ENCODE measurements at regions not wholly inside any gene's neighbourhood (a gene's known extent, or its start where the extent isn't known, plus 50 kb on each side); places are given as distances from the start of the nearest gene placed in this dataset.
"Not testable (repeated sequence)": the region's sequence is repeated elsewhere in the genome, so short reads cannot be mapped to it uniquely, and the experiment has no call there.

DNA sequence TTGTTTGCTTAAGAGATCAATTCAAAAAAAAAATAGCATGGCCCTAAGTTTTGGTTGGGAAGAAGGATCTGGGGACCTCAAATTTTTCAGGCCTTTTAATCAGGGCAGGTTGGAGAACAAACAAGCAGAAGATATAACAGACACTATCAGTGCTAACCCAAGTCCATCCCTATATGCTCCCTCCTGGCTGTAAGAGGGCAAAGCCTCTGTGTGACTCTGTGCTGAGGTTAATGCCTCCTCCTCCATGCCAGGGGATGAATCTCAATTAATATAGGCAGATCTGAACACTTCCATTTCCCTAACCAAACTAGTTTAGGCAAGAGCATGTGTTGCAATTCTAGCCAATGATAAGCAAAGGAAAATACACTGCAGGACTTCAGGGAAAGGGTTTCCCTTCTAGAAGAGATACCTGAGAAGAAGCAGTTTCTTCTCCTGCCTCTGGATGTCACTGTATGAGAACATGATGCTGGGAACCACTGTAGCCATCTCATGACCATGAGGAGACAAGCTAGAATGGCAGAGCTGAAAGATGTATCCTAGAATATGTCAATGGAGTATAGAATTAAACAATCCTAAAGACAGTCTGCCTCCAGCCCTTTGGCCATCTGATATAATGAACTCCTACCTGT lies 76.0 kb downstream of the CHD9NB start:
- no peak for DNase-seq
- peak in 1 of 2 donors; percentile 68 for ATAC-seq
- intact Hi-C loops (cut with DNase I): no loop called here

DNA sequence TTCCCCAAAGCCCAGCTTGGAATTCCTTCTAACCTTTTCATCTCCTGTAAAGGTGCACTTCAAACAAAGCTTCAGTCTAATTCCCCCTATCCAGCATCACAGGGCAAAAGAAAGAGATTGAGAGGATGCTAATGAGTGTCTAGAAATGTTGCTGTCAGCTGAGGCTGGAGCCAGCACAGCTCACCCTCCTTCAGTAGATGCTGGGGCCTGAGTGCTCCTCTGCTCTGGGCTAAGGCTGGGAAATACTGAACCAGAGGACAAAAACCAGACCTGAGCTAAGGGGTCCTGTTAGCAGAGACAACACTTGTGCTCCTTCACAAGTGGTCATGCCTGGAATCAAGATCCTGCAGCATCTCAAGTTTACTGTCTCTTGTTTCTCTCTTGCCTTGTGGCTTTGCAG lies 85.0 kb downstream of the CHD9NB start:
- DNase-seq: no peak

DNA sequence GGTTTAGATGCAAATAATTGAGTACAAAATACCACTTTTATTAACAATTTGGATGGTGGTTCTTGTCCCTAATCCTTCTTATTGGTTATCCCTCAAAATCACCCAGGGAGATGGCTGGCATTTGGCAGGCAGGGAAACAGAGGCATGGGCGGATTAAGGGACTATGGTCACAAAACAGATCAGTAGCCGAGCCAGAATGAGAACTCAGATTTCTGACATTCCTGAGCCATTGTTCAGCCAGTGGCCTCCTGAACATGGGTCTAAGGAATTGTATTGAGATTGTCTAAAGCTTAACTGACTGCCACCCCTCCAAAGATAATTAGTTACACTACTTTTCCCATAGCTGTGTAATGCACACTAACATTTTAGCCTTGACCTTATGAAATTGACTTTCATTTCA lies 88.4 kb downstream of the CHD9NB start:
- no peak for ATAC-seq
- DNase-seq: no peak
- intact Hi-C loops (cut with DNase I): no loop called here

More for the DNA sequence above, 85.0 kb downstream of the CHD9NB start:
- intact Hi-C loops (cut with DNase I): no loop called here
- ATAC-seq: no peak

- intact Hi-C loops (cut with DNase I): no loop called here
- DNase-seq: no peak
Measured at GRCh38 chr16:52963855-52964242, 88.8 kb downstream of the CHD9NB start.

DNA sequence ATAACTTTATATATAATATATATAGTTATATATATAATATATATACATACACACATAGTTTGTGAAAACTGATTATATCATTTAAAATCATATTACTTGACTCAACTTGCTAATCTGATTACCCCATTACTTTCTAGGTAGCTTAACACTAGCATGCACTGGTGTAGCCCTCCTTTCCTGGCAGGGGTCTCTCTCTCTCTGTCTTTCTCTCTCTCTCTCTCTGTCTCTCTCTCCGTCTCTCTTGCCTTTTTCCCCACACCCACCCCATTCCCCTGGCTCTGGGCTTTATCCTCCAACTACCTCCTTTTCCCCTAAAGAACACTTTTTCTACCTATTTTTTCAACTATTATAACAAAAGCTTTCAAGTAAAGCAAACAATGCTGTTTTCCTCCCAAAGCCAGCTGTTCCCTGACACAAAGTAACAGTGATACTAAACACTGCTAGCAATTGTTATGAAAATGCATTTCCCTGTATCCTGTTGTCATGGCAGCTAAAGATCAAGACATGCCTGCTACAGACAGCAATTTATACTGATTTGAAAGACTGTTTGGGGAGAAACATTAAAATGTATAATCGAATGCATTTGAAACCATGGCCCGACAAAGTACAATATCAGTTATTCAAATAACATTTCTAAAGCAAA lies 89.4 kb downstream of the CHD9NB start:
- ATAC-seq (no peak), DNase-seq (no peak)
- intact Hi-C loops (cut with DNase I): no loop called here

More at GRCh38 chr16:52963855-52964242, 88.8 kb downstream of the CHD9NB start:
- no peak for ATAC-seq

- ATAC-seq (no peak), DNase-seq (no peak)
- intact Hi-C loops (cut with DNase I): no loop called here
Measured at GRCh38 chr16:52958951-52959350, 93.7 kb downstream of the CHD9NB start.

- intact Hi-C loops (cut with DNase I): no loop called here
- ATAC-seq: no peak
- DNase-seq: no peak
Measured at GRCh38 chr16:52957199-52957598, 95.5 kb downstream of the CHD9NB start.

- ATAC-seq: no peak
- DNase-seq: no peak
- intact Hi-C loops (cut with DNase I): no loop called here
Measured at GRCh38 chr16:52956044-52956443, 96.7 kb downstream of the CHD9NB start.

GRCh38 chr16:52953215-52953614 lies 99.5 kb downstream of the CHD9NB start:
- no peak for DNase-seq
- intact Hi-C loops (cut with DNase I): no loop called here
- ATAC-seq: peak in 1 of 2 donors; percentile 91

DNA sequence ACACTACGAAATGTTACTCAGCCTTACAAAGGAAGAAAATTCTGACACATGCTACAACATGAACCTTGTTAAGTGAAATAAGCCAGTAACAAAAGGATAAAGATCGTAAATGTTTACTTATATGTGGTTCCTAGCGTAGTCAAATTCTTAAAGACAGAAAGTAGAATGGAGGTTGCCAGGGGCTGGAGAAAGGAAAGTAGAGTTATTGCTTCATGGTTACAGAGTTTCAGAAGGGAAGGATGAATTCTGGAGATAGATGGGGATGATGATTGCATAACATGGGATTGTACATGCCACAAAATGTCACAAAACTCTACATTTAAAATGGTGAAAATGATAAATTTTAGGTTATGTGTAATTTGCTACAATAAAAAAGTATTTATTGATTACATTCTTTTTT lies 103.8 kb downstream of the CHD9NB start:
- intact Hi-C loops (cut with DNase I): no loop called here
- no peak for DNase-seq
- no peak for ATAC-seq

DNA sequence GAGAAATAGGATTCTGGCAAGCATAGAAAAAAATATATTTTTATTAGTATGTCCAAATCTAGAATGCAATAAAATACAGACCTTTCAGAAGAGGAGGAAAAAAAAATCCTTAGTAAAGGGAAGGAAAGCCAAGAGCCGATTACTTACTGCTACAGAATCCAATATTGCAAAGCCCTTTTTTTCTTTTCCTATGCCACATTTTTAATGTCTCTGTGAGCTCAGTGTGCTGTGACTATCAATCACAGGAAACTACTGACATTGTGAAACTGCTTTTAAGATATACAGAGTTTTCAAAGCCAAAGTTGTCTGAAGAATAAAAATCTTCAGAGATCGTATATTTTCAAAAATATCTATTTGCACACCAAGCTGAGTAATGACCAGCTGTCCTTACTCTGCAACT lies 120.4 kb downstream of the CHD9NB start:
- DNase-seq (no peak), ATAC-seq (no peak)
- intact Hi-C loops (cut with DNase I): no loop called here

DNA sequence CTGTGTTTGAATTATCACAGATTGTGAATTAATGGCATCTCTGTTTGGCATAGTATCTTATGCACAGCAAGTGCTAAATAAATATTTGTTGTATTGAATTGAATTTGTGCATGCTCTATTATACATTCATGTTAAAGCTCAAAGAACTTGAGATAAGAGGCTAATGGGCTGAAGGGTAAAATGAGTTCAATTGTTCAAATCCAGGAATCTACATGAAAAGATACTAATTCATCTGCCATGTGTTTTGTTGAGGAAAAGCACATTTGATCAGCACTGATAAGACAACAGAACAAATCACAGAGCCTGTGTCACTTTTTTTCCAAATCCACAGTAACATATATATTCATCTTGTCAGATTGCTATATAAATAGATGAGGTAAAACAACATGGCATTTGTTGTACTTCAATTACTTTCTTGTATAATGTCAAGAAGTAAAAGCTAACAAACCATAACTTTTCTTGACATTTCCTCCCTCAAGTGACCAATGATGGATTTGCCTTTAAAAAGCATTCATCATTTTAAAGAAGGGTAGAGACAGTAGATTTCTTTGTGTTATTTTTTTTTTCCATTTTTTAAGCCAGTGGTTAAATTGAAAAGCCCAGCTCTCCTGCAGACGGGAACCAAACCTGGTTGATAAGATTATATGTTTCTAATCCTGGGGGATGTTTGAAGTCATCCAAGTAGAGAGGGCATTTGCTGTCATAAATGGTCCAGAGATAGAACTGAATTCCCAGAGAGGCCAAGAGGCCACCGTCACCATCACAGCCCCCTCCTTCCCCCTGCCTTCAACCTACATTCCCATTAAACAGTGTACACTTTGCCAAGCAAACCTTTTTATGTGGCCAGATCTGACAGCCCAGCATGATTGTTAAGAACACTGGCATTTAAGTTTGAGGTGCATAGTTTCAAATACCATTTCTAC lies 123.0 kb downstream of the CHD9NB start:
- intact Hi-C loops (cut with DNase I): no loop called here
- DNase-seq (no peak), ATAC-seq (no peak)

DNA sequence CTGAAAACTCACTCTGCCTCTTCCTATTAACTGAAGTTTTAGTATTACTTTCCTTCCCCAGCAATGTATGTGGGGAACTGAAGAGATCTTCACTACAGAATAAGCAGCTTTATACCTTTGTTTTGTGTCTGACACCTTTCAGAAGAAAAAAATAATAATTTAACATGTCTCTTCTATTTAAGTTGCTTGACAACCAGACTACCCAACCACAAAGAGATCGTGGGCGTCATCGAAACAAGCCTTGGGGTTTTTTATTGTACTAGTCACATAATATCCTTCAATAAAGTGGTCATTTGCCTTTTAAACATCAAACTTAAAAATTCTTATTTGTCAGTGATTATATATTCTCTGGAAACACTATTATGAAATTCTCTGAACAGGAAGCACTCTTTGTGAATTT lies 123.7 kb downstream of the CHD9NB start:
- intact Hi-C loops (cut with DNase I): no loop called here
- ATAC-seq (no peak), DNase-seq (no peak)

- intact Hi-C loops (cut with DNase I): no loop called here
- ATAC-seq (no peak), DNase-seq (no peak)
Measured at GRCh38 chr16:52925143-52925542, 127.6 kb downstream of the CHD9NB start.

- DNase-seq: no peak
- intact Hi-C loops (cut with DNase I): no loop called here
- no peak for ATAC-seq
Measured at GRCh38 chr16:52924162-52924561, 128.5 kb downstream of the CHD9NB start.

DNA sequence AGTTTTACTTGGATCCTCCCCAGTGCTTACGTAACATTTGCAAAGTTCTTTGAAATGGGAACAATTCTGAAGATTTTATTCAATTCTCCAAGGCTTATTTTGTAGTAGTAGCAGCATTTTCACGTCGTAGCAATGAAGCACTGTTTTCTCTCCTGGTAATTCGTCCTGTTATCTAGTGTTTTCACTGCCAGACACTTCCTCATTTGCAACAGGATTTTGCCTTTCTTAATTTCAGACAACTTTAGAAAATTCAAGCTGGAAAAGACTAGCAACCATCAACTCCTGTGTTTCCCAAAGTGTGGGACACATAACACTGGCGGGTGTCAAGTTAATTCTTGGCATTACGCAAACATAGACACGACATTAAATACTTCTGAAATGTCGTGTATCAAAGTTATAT lies 131.6 kb downstream of the CHD9NB start:
- intact Hi-C loops (cut with DNase I): no loop called here
- no peak for ATAC-seq
- DNase-seq: no peak

GRCh38 chr16:52920331-52920730 lies 132.4 kb downstream of the CHD9NB start:
- DNase-seq (no peak), ATAC-seq (no peak)

GRCh38 chr16:52914428-52914827 lies 138.3 kb downstream of the CHD9NB start:
- ATAC-seq (no peak), DNase-seq (no peak)
- intact Hi-C loops (cut with DNase I): loop anchor here (5.0 to 10.0 kb wide), 3 partner anchors 727 to 850 kb away; no protein-coding TSS in a partner anchor

More at GRCh38 chr16:52920331-52920730, 132.4 kb downstream of the CHD9NB start:
- intact Hi-C loops (cut with DNase I): no loop called here

GRCh38 chr16:52912565-52913173 lies 140.0 kb downstream of the CHD9NB start:
- peak; percentile 56 for DNase-seq
- intact Hi-C loops (cut with DNase I): loop anchor here (2.0 to 10.0 kb wide), 4 partner anchors 722 to 848 kb away; no protein-coding TSS in a partner anchor
- peak; percentile 67 to 76 for ATAC-seq

- intact Hi-C loops (cut with DNase I); DNase-seq; ATAC-seq: not testable (repeated sequence)
Measured at GRCh38 chr16:52908057-52908456, 144.6 kb downstream of the CHD9NB start.

Measured in left cardiac atrium (tissue), 4 donors.